Tibial nerve (tissue), 4 donors: ENCODE measurements at regions not wholly inside any gene's neighbourhood (a gene's known extent, or its start where the extent isn't known, plus 50 kb on each side); places are given as distances from the start of the nearest gene placed in this dataset.

Experiments
- DNase-seq, 2 donors: peaks; one replicate each; pipeline ENCODE4 v3.0.0-alpha.2; 2019; ENCODE audit warnings: low spot score in 2 of 2
- H3K27ac ChIP-seq, 4 donors: fragments of 200-600 bp; sonication (generic) in 3 of 4; one replicate each; pipeline ENCODE4 v1.5.1; 2017 to 2019; ENCODE audit warnings: mild to moderate bottlenecking in 1 of 4
- H3K27me3 ChIP-seq, 2 donors: fragments of 200-600 bp; sonication (generic) in 1 of 2; one replicate each; pipeline versions ENCODE4 v1.5.1 to v1.6.0; 2017 to 2019
- H3K36me3 ChIP-seq, 3 donors: fragments of 200-600 bp; sonication (generic); one replicate each; pipeline ENCODE4 v1.5.1; 2018 to 2019
- H3K4me1 ChIP-seq, 4 donors: fragments of 200-600 bp; sonication (generic) in 3 of 4; one replicate each; pipeline ENCODE4 v1.5.1; 2017 to 2019
- H3K4me3 ChIP-seq, 4 donors: fragments of 200-600 bp; sonication (generic) in 3 of 4; one replicate each; pipeline ENCODE4 v1.5.1; 2017 to 2019; ENCODE audit warnings: mild to moderate bottlenecking in 1 of 4, moderate library complexity in 1 of 4
- H3K9me3 ChIP-seq, 4 donors: fragments of 200-600 bp; sonication (generic) in 3 of 4; one replicate each; pipeline ENCODE4 v1.5.1; 2017 to 2019
- CTCF ChIP-seq, 5 experiments: fragments of 200-600 bp in 3 of 5; fragments of 450-650 bp in 2 of 5; sonication (generic) in 3 of 5; IDR thresholded peaks; one replicate each; pipeline ENCODE4 v1.5.1; 2016 to 2019; ENCODE audit warnings: antibody characterized with exemption in 5 of 5, mild to moderate bottlenecking in 3 of 5, moderate library complexity in 2 of 5
- EP300 ChIP-seq, 2 donors: sonication (generic); formaldehyde crosslinking; IDR thresholded peaks; one replicate each; pipeline ENCODE4 v1.6.1; 2017; ENCODE audit warnings: antibody characterized with exemption in 2 of 2, mild to moderate bottlenecking in 1 of 2
- POLR2A ChIP-seq, 2 donors: fragments of 450-650 bp; IDR thresholded peaks; one replicate each; pipeline ENCODE4 v1.6.1; 2017; ENCODE audit warnings: antibody characterized with exemption in 2 of 2, mild to moderate bottlenecking in 2 of 2, moderate library complexity in 2 of 2
- WGBS, 2 donors: methylation state at CpG; one replicate each; pipeline ENCODE4 v1.1.5; 2018; 5-methylcytosine and 5-hydroxymethylcytosine counted together

- Histone ChIP-seq H3K4me1 (no peaks in the 10 kb centered on the region), H3K27me3 (no peaks in the 10 kb centered on the region), H3K36me3 (no peaks in the 10 kb centered on the region), H3K9me3 (no peaks in the 10 kb centered on the region), H3K4me3 (no peak overlapping the region), H3K27ac (no peak overlapping the region)
- TF ChIP-seq EP300 (IDR thresholded peaks at IDR 0.05) (no peak), CTCF (IDR thresholded peaks at IDR 0.05) (no peak), POLR2A (IDR thresholded peaks at IDR 0.05) (no peak)
- no peak for DNase-seq
- 74 to 79% methylated on average over 1 of the region's 1 CpG for WGBS, 2 donors
These were observed 827.3 kb upstream of the NRXN1 start for GRCh38 chr2:51859260-51859659.

- Histone ChIP-seq H3K4me1 (no peaks in the 10 kb centered on the region), H3K9me3 (no peaks in the 10 kb centered on the region), H3K27ac (no peak overlapping the region), H3K36me3 (no peaks in the 10 kb centered on the region), H3K4me3 (no peak overlapping the region), H3K27me3 (no peaks in the 10 kb centered on the region)
- DNase-seq: no peak
- WGBS, 2 donors: 76 to 91% methylated on average over 1 of the region's 1 CpG
- TF ChIP-seq POLR2A (IDR thresholded peaks at IDR 0.05): no peak
These were observed 823.8 kb upstream of the NRXN1 start for GRCh38 chr2:51855683-51856082.

- TF ChIP-seq CTCF (IDR thresholded peaks at IDR 0.05) (no peak), POLR2A (IDR thresholded peaks at IDR 0.05) (no peak), EP300 (IDR thresholded peaks at IDR 0.05) (no peak)
- H3K27ac ChIP-seq: no peak overlapping the region
These were observed 814.9 kb upstream of the NRXN1 start for GRCh38 chr2:51846796-51847195.

GRCh38 chr2:51846018-51846417 is 814.1 kb upstream of the NRXN1 start:
- Histone ChIP-seq H3K27ac (no peak overlapping the region), H3K4me1 (no peaks in the 10 kb centered on the region), H3K9me3 (peaks cover 0 to 10% (median 0%) of the 10 kb centered on the region in 4 donors), H3K4me3 (no peak overlapping the region), H3K36me3 (no peaks in the 10 kb centered on the region), H3K27me3 (no peaks in the 10 kb centered on the region)
- TF ChIP-seq CTCF (IDR thresholded peaks at IDR 0.05) (no peak), EP300 (IDR thresholded peaks at IDR 0.05) (no peak), POLR2A (IDR thresholded peaks at IDR 0.05) (no peak)
- DNase-seq: no peak

More at GRCh38 chr2:51846796-51847195, 814.9 kb upstream of the NRXN1 start:
- H3K4me3 ChIP-seq: no peak overlapping the region
- H3K27me3 ChIP-seq: no peaks in the 10 kb centered on the region
- no peaks in the 10 kb centered on the region for H3K4me1 ChIP-seq
- DNase-seq: no peak
- peaks cover 0 to 10% (median 0%) of the 10 kb centered on the region in 4 donors for H3K9me3 ChIP-seq
- H3K36me3 ChIP-seq: no peaks in the 10 kb centered on the region

GRCh38 chr2:51844596-51844995 is 812.7 kb upstream of the NRXN1 start:
- H3K4me1 ChIP-seq: no peaks in the 10 kb centered on the region
- DNase-seq: no peak
- peaks cover 0 to 10% (median 0%) of the 10 kb centered on the region in 4 donors for H3K9me3 ChIP-seq
- 66 to 70% methylated on average over 3 of the region's 3 CpGs for WGBS, 2 donors
- TF ChIP-seq CTCF (IDR thresholded peaks at IDR 0.05) (no peak), POLR2A (IDR thresholded peaks at IDR 0.05) (no peak), EP300 (IDR thresholded peaks at IDR 0.05) (no peak)
- no peak overlapping the region for H3K4me3 ChIP-seq
- H3K27me3 ChIP-seq: no peaks in the 10 kb centered on the region
- H3K27ac ChIP-seq: no peak overlapping the region
- no peaks in the 10 kb centered on the region for H3K36me3 ChIP-seq

GRCh38 chr2:51829477-51829876 is 797.5 kb upstream of the NRXN1 start:
- DNase-seq: no peak
- Histone ChIP-seq H3K27ac (no peak overlapping the region), H3K4me3 (no peak overlapping the region), H3K36me3 (no peaks in the 10 kb centered on the region), H3K9me3 (no peaks in the 10 kb centered on the region), H3K27me3 (no peaks in the 10 kb centered on the region), H3K4me1 (no peaks in the 10 kb centered on the region)
- TF ChIP-seq POLR2A (IDR thresholded peaks at IDR 0.05) (no peak), EP300 (IDR thresholded peaks at IDR 0.05) (no peak), CTCF (IDR thresholded peaks at IDR 0.05) (no peak)
